ENCODE measurements at regions not wholly inside any gene's neighbourhood (a gene's known extent, or its start where the extent isn't known, plus 50 kb on each side); places are given as distances from the start of the nearest gene placed in this dataset.
A peak's percentile ranks its signal among the peaks of the same experiment; 100 is the strongest.

DNA sequence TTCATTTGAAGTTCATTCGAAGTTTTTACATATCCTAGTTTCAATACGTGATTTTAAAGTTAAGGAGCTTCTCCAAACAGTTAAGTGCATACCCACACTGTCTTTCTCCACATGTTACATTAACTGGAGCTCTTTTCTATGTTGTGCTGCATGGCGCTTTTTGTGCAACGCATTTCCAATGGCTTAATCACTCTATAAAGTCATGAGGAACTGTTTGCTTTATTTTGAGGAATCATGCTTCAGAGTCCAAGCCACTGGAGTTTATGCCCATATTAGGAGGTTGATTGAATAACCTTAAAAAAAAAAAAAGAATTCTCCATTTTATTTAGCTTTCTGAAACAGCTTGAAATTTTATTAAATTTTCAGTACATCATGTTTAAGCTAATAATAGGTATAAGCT, 109.4 kb upstream of the MBNL1 start:
- no peak for DNase-seq

DNA sequence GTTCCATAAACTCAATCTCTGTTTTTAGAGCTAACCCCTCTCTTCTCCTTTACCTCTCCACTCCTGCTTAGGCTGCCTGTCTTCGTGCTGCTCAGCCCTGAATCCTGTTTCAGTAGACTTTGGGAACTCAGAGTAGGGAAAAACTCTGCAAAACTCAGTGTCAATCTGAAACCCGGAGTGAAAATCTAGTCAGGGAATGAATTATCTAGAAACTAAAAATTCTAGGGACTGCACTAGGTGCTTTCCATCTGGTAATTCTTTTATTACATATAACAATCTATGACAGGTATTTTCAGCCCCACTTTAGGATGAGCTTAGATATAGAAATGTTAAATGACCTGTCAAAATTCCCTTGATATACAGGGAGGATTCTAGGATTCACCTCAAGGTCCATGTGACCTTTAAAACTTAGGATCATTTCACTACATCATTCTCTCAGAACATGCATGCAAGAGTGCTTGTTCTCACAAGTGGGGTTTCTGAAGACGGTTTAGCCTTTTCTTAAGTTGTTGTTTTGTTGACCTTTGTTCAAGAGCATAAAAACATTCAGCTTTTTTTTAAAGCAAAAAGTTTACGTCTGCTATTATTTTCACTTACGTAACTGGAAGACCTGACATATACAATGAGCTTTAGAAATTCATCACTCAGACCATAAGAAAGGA, 108.2 kb upstream of the MBNL1 start:
- no peak for DNase-seq

DNA sequence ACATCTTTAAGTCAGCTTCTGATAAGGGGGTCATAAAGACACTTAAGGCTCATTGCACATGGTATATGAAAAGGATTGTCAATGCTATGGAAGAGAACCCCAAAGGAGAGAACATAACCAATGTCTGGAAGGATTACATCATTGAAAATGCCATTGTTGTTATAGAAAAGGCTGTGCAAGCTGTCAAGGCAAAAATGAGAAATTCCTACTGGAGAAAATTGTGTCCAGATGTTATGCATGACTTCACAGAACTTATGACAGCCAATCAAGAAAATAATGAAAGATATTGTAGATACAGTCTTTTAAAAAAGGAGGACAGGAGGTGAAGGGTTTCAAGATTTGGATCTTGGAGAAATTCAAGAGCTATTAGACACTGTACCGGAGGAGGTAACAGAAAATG, 96.3 kb upstream of the MBNL1 start:
- no peak for DNase-seq

DNA sequence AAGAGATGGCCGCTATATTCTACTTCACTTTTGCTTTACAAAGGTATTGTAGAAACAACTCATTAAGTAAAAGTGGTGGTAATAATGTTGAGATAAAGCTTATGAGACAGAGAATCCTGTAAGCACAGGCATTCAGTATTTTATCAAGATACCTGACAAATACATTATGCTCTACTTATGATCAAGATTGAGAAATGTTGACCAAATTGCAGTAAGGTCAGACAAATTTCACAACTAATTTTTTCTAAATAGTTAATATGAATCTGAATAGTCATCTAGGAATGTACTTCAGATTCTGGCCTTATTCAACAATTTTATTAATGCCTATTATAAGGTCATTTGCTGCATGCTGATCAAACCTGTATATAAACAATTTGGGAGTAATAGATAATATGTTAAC, 95.1 kb upstream of the MBNL1 start:
- DNase-seq, result no peak

DNA sequence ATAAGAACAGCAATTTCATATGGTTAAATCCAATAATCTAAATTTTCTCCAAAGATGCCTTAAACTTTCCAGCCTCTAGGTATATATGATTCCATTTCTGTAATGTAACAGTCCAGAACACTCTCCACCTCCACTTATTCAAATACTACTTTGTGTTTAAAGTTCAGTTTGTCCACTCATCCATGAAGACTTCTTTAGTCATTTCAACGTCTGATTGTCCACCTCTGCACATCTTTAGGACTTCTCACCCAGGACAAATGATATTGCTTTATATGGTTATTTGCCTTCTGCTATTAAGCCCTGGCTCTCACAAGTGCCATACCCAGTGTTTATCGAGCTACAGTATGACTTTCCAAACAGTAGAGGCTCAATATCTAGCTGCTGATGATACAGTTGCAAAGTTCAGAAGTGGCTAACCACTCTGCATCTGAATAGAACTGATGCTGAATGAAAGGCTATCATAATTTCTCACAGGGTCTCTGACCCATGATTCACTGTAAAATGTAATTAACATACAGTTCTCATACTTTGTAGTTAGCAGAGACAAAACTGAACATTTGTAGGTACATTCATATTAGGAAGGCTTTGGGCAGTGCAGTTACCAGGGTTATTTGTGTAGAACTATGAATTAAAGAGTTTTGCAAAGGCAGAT, 93.7 kb upstream of the MBNL1 start:
- DNase-seq, result no peak

DNA sequence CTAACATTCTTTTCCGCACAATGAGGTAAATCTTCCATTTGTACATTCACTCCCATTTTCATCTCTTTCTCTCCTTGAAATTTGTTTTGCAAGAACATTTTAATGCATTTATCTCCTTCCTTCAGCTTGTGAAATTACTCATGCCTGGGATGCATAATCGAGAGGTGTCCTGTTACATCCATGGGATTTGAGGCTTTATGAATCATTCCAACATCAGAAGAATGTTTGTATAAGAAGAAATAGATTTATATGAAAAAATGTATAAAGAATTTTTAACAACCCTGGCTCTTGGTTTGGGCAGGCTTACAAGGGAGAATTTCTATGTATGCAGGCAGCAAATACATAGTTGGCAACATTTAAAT, 93.2 kb upstream of the MBNL1 start:
- DNase-seq, result no peak

DNA sequence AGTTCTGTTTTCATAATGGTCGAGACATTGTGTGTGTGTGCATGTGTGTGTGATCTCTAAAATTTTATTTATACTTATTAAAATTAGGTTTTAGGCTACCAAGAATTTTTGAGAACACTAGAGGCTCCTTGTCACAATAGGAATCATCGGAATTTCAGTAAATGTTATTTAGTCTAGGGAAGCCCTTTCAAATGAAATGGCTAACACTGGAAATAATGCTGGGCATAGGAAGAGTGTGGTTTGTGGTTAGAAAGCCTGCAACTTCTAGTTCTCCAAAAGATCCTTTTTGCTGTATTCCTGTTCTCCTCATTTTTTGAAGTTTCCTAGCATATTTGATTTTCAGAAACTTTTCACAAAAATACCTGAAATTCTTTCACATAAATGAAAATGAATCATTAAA, 92.5 kb upstream of the MBNL1 start:
- no peak for DNase-seq

DNA sequence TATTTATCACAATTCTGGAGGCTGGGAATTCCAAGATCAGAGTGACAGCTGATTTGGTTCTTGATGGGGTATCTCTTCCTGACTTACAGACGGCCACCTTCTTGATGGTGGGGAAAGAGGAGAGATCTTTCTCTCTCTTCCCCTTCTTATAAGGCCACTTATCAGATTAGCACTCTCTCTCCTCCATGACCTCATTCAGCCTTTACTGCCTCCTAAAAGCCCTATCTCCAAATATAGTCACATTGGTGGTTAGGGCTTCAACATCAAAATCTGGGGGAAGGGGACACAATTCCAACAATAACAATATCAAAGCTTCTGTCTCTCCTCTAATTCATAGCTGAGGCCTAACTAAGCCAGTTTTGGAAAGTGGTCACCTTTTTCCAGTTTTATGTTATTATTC, 91.7 kb upstream of the MBNL1 start:
- DNase-seq, result no peak

DNA sequence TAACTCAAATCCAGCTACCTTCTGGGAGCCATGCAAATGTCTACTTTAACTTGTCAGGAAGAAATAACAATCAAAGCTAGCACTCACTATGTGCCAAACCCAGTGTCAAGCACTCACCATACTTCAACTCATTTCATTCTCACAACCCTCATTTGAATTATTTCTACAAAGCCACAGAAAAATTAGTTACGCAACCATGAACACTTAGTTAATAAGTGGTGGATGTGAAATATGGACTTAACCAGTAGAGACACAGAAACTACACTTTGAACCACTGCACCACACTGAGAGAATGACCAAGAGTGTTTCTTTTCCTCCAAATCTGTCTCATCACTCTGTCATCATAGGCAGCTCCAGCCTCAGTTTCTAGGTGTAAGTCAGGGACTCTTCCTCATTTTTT, 91.0 kb upstream of the MBNL1 start:
- no peak for DNase-seq

DNA sequence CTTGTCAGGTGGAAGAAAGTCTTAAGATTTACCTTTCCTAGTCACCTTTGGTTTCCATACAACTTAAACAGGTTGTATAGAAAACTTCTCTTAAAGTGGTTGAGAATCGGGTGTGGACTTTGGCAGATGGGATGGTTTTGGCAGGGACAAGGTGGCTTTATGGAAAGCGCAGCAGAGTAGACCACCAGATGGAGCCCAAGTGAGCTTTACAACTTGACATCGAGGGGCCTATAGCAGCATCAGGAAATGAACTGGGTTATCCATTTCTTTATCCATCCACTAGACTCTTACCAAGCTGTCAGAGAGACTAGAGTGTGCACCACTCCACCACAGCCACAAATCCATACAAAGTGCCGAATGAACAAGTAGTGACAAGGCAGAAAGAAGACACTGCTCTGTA, 85.3 kb upstream of the MBNL1 start:
- DNase-seq, result no peak

DNA sequence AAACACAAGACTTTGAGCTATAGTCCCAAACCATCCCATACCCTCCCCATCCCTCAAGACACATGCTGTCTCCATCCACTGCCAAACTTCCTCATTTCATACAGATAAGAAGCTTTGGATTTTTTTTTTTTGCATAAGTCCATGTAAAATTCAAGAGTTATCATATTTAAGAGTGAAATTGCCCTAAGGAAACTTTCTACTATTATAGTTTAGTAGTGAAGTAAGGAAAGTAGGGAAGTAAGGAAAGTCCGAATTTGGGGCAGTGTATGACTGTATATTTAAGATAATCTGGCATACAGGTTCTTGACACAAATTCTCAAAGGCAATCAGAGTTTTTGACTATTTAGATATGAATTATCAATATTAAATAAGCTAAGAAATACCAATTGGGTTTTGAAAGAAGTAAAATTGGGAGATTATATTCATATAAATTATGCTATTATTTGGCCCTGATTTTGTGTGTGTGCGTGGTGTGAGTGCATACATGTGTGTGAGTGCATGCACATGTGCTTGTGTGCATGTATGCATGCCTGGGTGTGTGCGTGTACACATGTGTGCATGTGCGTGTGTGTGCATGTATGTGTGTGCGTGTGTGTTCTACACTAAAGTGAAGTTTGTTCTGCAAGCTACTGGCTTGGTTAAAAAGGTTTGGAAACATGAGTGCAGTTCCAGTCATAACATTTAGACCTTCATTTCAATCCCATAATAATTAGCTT, 83.6 kb upstream of the MBNL1 start:
- no peak for DNase-seq

DNA sequence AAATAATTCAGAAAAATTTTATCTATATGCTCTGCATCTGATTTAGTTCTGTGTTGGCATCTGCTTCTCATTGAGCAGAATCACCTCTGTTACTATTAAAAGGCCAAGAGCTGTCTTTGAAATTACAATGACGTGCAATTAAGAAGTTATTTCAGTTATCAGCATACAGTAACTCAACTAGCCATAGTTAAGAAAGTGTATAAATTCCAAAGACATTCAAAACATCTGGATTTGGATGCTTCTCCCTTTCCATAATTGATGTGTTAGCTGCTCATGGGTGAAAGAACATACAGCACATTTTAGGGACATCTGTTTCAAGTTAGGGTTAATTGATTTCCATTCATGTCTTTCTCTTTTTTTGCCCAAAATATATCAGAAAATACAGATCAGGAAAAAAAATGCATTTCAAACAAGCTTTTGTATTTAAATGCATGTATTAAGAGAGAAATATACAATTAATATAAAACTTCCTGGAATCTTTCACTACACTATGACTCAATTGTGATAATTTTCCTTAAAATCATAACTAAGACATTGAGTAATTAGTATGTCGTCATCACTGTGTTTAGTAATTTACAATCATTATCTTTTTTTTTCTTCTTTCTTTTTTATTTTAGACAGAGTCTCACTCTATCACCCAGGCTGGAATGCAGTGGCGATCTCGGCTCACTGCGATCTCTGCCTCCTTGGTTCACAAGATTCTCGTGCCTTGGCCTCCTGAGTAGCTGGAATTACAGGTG, 82.7 kb upstream of the MBNL1 start:
- no peak for DNase-seq

DNA sequence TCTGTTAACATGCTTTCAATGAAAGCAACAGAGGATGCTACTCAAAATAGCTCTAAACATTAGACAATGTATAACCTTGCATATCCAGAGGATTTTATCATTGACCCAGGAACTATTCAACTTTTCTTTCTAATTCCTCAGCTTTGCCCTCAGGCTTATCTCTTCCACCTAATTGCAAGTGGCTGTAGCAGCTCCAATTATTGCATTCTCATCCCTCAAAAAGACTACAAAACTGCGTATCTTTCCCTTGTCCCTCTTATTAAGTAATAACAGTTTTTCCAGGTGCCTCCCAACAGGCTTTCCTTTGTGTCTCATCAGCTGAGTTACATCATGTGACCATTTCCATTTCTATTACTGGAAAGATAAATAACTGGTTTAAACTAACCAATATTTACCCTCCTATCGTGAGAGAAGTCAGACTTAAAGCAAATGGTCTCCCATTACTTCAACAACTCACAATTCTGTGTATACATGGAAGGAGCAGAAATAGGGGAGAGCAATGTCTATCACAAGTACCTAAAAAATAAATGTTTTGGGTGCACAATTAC, 78.0 kb upstream of the MBNL1 start:
- peak; percentile 26 for DNase-seq

DNA sequence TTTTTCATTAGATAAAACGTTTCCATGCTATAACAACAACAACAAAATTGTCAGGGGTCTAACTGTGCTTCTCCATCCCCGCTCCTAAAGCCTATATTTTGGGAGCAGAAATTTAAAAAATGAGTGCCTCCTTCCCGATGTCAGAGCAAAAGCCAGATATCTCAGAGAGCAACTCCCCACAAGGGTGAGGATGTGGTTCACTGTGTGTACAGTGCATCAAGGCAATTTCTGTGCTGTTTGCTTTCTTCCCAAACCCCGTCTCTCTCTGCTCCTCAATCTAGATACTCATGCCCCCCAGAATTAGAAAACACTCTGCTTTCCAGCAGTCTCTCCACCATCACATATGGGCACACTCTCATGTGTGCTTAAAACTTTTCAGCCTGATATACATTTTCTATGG, 76.7 kb upstream of the MBNL1 start:
- DNase-seq, result no peak

DNA sequence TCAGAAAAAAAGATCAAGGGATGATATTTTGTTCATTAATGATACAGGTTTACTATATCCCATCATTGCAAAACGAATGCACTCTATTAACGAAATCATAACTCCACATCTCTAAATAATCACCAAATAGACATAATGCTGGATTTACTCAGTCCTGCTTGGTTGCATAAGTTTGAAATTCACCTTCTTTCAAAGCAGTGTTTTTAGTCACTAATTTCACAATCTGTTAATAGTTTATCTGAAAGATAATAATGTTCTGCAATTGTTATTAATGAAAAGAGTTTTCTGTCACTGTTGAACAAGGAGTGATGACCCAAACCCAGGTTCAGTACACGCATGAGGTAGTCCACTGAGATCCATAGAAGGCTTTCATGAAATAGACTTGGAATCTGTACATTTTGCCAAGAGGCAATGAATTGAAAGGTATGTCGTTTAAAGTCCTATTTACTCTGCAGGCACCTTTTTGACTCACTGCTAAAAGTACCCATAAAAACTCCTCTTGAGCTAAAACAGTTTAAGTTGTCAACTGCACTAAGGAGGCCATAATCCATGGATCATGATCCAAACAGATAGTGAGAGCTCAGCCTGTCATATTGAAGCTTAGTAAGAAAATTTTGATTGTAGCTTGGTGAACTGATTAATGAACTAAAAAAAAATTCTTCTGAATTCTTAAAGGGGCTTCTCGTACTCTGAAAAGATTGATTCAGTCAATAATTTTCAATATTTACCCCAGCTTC, 75.6 kb upstream of the MBNL1 start:
- no peak for DNase-seq

DNA sequence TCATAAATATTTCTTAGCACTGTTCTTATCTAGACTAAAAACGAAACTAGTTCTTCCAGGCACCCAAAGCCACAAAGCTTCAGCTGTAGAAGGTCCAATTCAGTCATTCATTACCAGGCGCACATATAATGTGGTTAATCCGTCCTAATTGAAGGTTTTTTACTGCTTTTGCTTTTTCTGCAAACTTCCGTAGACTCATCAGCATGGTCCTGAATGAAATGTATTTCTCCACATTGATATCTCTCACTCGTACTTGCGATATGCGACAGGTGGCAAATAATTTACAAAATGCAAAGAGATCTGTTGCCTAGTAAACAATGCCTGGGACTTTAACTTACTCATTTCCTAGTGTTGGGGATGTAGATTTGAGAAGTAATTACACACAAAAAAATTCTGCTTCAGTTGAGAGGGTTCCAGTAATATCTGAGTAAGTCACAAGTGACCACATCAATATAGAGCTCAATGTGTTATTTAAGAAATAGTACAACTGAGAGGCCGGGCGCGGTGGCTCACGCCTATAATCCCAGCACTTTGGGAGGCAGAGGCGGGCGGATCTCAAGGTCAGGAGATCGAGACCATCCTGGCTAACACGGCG, 75.0 kb upstream of the MBNL1 start:
- no peak for DNase-seq

DNA sequence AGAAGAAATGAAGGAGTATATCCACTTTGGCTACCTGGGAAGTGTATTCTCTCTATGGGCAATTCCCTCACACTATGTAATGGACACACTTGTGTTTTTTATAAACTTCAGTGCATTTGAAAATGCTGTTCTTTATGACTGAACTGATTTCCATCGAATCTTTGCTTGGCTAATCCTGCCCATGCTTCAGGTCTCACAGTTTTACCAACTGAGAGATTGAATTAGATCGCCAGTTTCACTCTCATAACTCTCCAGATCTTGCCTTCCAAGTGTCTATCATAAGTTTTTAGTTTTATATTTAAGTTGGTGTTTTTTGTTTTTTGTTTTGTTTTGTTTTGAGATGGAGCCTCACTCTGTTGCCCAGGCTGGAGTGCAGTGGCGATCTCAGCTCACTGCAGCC, 73.5 kb upstream of the MBNL1 start:
- DNase-seq, result no peak

DNA sequence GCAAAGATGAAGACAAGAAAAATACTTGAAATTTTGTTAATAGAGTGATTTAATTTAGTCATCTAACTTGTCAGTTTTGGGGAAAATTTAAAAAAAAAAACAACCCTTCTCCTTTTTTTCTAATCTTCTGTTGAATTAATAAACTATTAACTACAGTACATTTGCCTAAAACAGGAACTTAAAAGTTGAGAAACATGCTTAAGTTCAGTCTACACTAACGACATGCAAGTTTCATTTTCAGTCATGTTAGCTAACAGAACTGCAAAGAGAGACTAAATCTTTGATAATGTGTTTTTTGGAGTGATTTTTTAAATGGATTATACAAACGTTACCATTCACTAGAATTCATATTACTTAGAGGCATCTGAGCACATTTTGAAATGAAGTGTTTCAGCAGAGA, 71.9 kb upstream of the MBNL1 start:
- DNase-seq, result no peak

DNA sequence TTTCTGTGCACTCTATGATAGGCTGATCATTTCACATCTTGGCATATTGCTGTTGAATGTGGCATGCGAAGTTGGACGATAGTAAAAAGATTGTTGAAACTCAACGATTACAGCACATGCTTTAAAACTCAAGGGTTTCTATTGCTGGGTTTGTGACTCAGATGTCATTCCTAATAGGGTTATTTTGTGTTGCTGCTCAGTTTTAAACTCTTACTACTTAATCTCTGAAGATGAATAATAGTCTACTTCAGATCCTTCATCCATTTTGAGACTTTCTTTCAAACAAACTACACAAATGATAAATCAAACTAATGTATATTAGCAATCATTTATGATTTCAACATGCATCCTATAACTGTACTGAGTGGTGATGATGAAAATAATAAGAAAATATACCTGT, 71.3 kb upstream of the MBNL1 start:
- no peak for DNase-seq

DNA sequence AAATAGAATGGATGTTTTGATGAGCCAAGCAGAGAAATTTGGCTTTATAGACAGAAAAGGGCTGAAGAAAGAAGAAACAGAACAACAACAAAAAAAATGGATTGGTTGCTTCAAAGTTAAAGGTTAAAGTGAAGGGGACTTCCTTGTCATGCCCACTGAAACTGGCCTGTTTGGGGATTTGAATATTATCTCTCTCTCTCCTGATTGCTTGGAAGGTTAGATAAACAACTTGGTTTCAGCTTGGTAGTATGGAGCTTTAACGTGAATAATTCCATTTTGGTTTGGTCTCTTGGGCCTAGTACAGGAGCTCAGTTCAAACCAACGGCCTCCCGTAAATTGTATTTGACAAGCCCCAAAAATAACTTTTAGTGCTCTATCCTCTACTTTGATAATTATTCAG, 70.8 kb upstream of the MBNL1 start:
- DNase-seq, result no peak

DNA sequence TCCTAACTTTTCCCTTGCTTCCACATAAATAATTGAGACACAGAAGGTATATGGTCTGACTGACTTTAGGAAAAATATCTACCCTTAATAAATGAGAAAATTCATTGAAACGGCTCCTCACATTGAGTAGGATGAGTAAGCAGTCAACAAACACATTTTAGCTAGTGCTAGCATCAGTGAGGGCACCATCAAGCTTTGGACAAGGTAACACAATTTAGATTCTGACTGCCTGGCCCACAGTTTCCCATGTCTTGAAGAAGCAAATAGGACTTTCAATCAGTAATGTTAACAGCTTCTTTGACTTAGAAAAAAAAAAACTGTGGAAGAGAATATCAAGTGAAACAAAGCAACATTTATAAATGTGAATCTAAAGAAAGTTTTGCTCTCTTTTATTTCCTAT, 70.1 kb upstream of the MBNL1 start:
- no peak for DNase-seq

DNA sequence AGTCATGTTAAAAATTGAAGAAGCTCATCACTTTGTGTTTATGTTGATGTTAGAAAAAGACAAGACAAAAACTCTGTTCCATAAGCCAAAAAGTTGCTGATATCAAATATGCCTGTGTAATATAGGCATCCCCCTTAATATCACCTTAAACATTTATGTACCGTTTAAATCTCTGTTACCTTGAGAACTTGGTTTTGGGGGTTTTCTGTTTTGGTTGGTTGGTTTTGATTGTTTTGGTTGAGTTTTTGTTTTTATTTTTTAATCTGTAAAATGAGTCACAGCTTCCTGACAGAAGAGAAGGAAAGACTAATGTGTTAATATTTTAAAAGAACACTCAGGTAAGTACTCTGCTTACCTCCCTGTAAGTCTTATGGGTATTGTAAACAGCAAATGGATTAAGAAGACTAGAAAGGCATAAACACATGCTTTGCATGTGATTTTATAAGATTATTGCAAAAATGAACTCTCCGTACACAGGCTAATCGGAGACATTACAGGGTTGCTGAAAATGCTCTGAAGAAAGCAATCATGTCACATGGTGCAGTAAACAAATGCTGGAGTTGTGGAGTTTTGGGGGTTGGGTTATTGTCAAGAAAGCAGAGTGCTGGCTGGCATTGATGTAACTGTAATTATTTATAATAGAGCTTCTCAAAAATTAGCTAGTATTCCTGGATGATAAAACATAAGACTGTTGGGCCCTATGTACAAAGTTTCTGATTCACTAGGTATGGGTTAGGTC, 69.5 kb upstream of the MBNL1 start:
- no peak for DNase-seq
